AG20443 (cell line): ENCODE measurements at regions not wholly inside any gene's neighbourhood (a gene's known extent, or its start where the extent isn't known, plus 50 kb on each side); places are given as distances from the start of the nearest gene placed in this dataset.

Experiments
- DNase-seq: peaks from one replicate; pipeline ENCODE4 v3.0.0; 2012; ENCODE audit warnings: low spot score, mixed read lengths

- no peak for DNase-seq
Observed at GRCh38 chr4:125693228-125693627, 378.5 kb downstream of the FAT4 start.

GRCh38 chr4:125702406-125702805, 387.7 kb downstream of the FAT4 start:
- no peak for DNase-seq

- DNase-seq: peak; percentile 14
Observed at GRCh38 chr4:125703443-125703842, 388.7 kb downstream of the FAT4 start.

GRCh38 chr4:125704726-125705125, 390.0 kb downstream of the FAT4 start:
- peak; percentile 14 for DNase-seq

- DNase-seq: no peak
Observed at GRCh38 chr4:125705681-125706080, 390.9 kb downstream of the FAT4 start.

GRCh38 chr4:125707397-125707796, 392.6 kb downstream of the FAT4 start:
- no peak for DNase-seq

GRCh38 chr4:125710766-125711165, 396.0 kb downstream of the FAT4 start:
- no peak for DNase-seq

GRCh38 chr4:125714049-125714448, 399.3 kb downstream of the FAT4 start:
- DNase-seq: no peak

- peak; percentile 9 for DNase-seq
Observed at GRCh38 chr4:125714845-125715244, 400.1 kb downstream of the FAT4 start.

GRCh38 chr4:125719987-125720386, 405.2 kb downstream of the FAT4 start:
- DNase-seq: no peak

GRCh38 chr4:125722009-125722408, 407.3 kb downstream of the FAT4 start:
- DNase-seq: no peak

GRCh38 chr4:125725957-125726525, 411.3 kb downstream of the FAT4 start:
- no peak for DNase-seq

- DNase-seq: no peak
Observed at GRCh38 chr4:125727931-125728330, 413.2 kb downstream of the FAT4 start.

- DNase-seq: peak; percentile 87
Observed at GRCh38 chr4:125728568-125728967, 413.8 kb downstream of the FAT4 start.

GRCh38 chr4:125729171-125729570, 414.4 kb downstream of the FAT4 start:
- DNase-seq: no peak

GRCh38 chr4:125732632-125733031, 417.9 kb downstream of the FAT4 start:
- no peak for DNase-seq

- no peak for DNase-seq
Observed at GRCh38 chr4:125734504-125734903, 419.7 kb downstream of the FAT4 start.

GRCh38 chr4:125735102-125735501, 420.3 kb downstream of the FAT4 start:
- peak; percentile 78 for DNase-seq

- peak; percentile 9 for DNase-seq
Observed at GRCh38 chr4:125736057-125736456, 421.3 kb downstream of the FAT4 start.

GRCh38 chr4:125739760-125740159, 425.0 kb downstream of the FAT4 start:
- no peak for DNase-seq

- DNase-seq: peak; percentile 40
Observed at GRCh38 chr4:125741825-125742452, 427.2 kb downstream of the FAT4 start.

- DNase-seq: no peak
Observed at GRCh38 chr4:125744891-125745364, 430.2 kb downstream of the FAT4 start.

- DNase-seq: no peak
Observed at GRCh38 chr4:125749354-125749753, 434.6 kb downstream of the FAT4 start.

- DNase-seq: peak; percentile 18
Observed at GRCh38 chr4:125750399-125750798, 435.6 kb downstream of the FAT4 start.
